A549 (cell line): ENCODE measurements at regions not wholly inside any gene's neighbourhood (a gene's known extent, or its start where the extent isn't known, plus 50 kb on each side); places are given as distances from the start of the nearest gene placed in this dataset.

Experiments
- ATAC-seq, 2 experiments: fragments of 200-7000 bp in 1 of 2; fragments of >200 bp in 1 of 2; cut with Nextera tagmentation in 1 of 2; cut with Tn5 transposase in 1 of 2; 3 replicates each; pipeline versions ENCODE4 v1.8.0 to v1.9.1; 2018 to 2020; ENCODE audit warnings: mild to moderate bottlenecking in 1 of 2, moderate library complexity in 1 of 2
- CTCF ChIA-PET: fragments of 300-600 bp; sonication (Branson Sonifier 250); formaldehyde crosslinking; extraction: SDS; loops from one replicate; lab custom pipeline; 2021; ENCODE audit warnings: antibody characterized with exemption, inconsistent platforms; lab: Yijun Ruan, JAX
- POLR2A ChIA-PET: fragments of 350-600 bp; formaldehyde crosslinking; extraction: SDS; loops from one replicate; lab custom pipeline; 2021; ENCODE audit warnings: antibody characterized with exemption, inconsistent platforms; lab: Yijun Ruan, JAX
- DNase-seq, 2 experiments: peaks; one replicate each; pipeline versions ENCODE4 v3.0.0 to v3.0.0-alpha.2; 2011 to 2016; ENCODE audit warnings: low read depth in 1 of 2, low spot score in 1 of 2
- FAIRE-seq: peaks from 2 replicates; lab custom pipeline; 2011; peaks lifted over from hg19 to GRCh38; lab: Jason Lieb, UNC
- H3K27ac ChIP-seq, 2 experiments: fragments of >200 bp; sonication (Bioruptor Twin); formaldehyde crosslinking; 3 replicates each; pipeline ENCODE4 v1.5.1; 2016 to 2017
- H3K4me1 ChIP-seq: fragments of >200 bp; sonication (Bioruptor Twin); formaldehyde crosslinking; 3 replicates; pipeline ENCODE4 v1.6.1; 2016
- H3K4me2 ChIP-seq: fragments of >200 bp; sonication (Bioruptor Twin); formaldehyde crosslinking; 3 replicates; pipeline ENCODE4 v1.6.1; 2016
- H3K4me3 ChIP-seq: fragments of >200 bp; sonication (Bioruptor Twin); formaldehyde crosslinking; 3 replicates; pipeline ENCODE4 v1.5.1; 2016
- H3K9me3 ChIP-seq: fragments of >200 bp; sonication (Bioruptor Twin); formaldehyde crosslinking; 3 replicates; pipeline ENCODE4 v1.6.1; 2016
- BHLHE40 ChIP-seq: IDR thresholded peaks from 2 replicates; pipeline ENCODE4 v1.6.1; 2012; ENCODE audit warnings: low read depth, low read length, inconsistent platforms
- CBX8 ChIP-seq: fragments of 200-600 bp; sonication (generic); IDR thresholded peaks from 2 replicates; pipeline ENCODE4 v1.6.1; 2016
- EHMT2 ChIP-seq: fragments of 200-600 bp; sonication (generic); IDR thresholded peaks from 2 replicates; pipeline ENCODE4 v1.6.1; 2016; ENCODE audit warnings: antibody characterized with exemption, low read depth, mild to moderate bottlenecking, moderate library complexity
- FOSL2 ChIP-seq, 2 experiments: fragments of 450-650 bp in 1 of 2; fragments of >200 bp in 1 of 2; sonication (Bioruptor Twin) in 1 of 2; formaldehyde crosslinking; IDR thresholded peaks; 2 replicates each; pipeline versions ENCODE4 v1.5.0 to v1.6.1; 2016 to 2020; ENCODE audit warnings: mild to moderate bottlenecking in 1 of 2, moderate library complexity in 1 of 2
- FOXS1 ChIP-seq: fragments of 250-450 bp; sonication (Bioruptor Pico); IDR thresholded peaks from 2 replicates; pipeline ENCODE4 v1.5.0; 2020; ENCODE audit warnings: mild to moderate bottlenecking, moderate library complexity
- GATA3 ChIP-seq: IDR thresholded peaks from 2 replicates; pipeline ENCODE4 v1.6.1; 2012; ENCODE audit warnings: borderline replicate concordance
- HEYL ChIP-seq: fragments of 250-450 bp; sonication (Bioruptor Pico); IDR thresholded peaks from 2 replicates; pipeline ENCODE4 v1.8.0; 2021; ENCODE audit warnings: mild to moderate bottlenecking, moderate library complexity
- KDM5A ChIP-seq: fragments of 200-600 bp; sonication (generic); IDR thresholded peaks from 2 replicates; pipeline ENCODE4 v1.6.1; 2016; ENCODE audit warnings: antibody characterized with exemption, mild to moderate bottlenecking
- MYC ChIP-seq: IDR thresholded peaks from 2 replicates; pipeline ENCODE4 v1.6.1; 2012; ENCODE audit warnings: mild to moderate bottlenecking, inconsistent platforms, low read length, improper control_type of control experiment, borderline replicate concordance
- POLR2A ChIP-seq: IDR thresholded peaks from 2 replicates; pipeline ENCODE4 v1.6.1; 2012; ENCODE audit warnings: mild to moderate bottlenecking, low read length
- TP53 ChIP-seq: fragments of 250-450 bp; sonication (Bioruptor Pico); IDR thresholded peaks from 2 replicates; pipeline ENCODE4 v1.5.0; 2021; ENCODE audit warnings: mild to moderate bottlenecking, moderate library complexity
- ZC3H11A ChIP-seq: fragments of 450-650 bp; IDR thresholded peaks from 2 replicates; pipeline ENCODE4 v1.6.1; 2014; ENCODE audit warnings: antibody characterized with exemption, mild to moderate bottlenecking
- ZFP36 ChIP-seq: fragments of 450-650 bp; IDR thresholded peaks from 2 replicates; pipeline ENCODE4 v1.6.1; 2014; ENCODE audit warnings: borderline replicate concordance; ENCODE audit not compliant: partially characterized antibody
- ZNF302 ChIP-seq: fragments of 250-450 bp; sonication (Bioruptor Pico); IDR thresholded peaks from 2 replicates; pipeline ENCODE4 v1.9.0; 2021; ENCODE audit warnings: inconsistent platforms, mild to moderate bottlenecking, moderate library complexity
- WGBS: methylation state at CpG from one replicate; pipeline ENCODE4 v1.1.6; 2017; ENCODE audit errors: missing lambda C conversion rate; 5-methylcytosine and 5-hydroxymethylcytosine counted together
- TF ChIP-seq, protein P1 (sequence below): fragments of >200 bp; sonication (Bioruptor Twin); formaldehyde crosslinking; IDR thresholded peaks from 3 replicates; pipeline ENCODE4 v1.6.1; 2016
- TF ChIP-seq, protein P2 (sequence below): fragments of >200 bp; sonication (Bioruptor Twin); formaldehyde crosslinking; IDR thresholded peaks from 3 replicates; pipeline ENCODE4 v1.5.1; 2016
- TF ChIP-seq, protein P3 (sequence below): fragments of 150-350 bp; IDR thresholded peaks from 2 replicates; pipeline ENCODE4 v1.6.1; 2014; ENCODE audit warnings: low read depth, mild to moderate bottlenecking, low read length
- TF ChIP-seq, protein P4 (sequence below): IDR thresholded peaks from 2 replicates; pipeline ENCODE4 v1.6.1; 2012

DNA sequence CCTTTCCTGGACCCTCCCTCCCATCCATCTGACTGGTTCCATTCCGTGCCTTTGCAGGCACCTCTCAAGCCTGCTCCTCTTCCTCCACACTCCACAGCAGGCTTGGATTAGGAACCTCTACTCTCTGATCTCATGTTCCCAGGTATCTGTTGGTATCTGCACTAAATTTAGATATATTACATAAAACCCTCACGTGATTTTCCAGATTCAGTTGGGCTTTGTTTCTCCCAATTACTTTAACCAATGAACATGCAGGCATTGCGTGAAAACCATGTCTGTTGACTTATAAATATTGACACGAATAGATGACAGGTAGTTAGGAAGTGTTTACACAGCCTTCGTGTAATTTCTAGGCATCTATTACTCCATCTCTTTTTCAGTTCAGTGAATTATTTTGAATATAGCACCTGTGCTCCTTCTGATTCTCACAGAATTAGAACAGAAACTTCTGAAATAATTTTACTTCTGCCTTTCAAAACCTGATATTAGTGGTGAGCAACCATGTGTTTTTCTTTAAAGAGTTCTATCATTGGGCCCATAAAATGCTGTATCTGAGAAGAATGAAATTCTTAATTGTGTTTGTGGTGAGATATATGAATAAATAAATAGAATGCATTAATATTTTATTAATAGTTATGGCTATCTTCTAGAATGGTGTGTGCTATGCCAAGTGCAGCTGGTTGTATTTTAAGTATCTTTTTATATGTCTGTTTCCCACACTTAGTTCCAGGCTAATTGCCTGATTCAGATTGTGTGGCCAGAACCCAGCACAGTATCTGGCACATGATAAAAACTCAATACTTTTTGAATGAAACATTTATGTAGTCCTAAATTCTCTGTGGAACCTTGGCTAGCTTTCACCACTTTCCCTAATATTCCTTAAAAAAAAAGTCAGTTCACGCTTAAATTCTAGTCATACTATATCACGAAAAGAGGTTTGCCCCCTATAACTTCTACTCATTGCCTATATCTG is 304.8 kb downstream of the QDPR start:
- ChIA-PET CTCF (no interaction called here), POLR2A (no interaction called here)
- H3K4me1 ChIP-seq, result no peaks in the 10 kb centered on the region
- FAIRE-seq (no peak), DNase-seq (no peak), ATAC-seq (no peak)
- H3K4me2 ChIP-seq, result no peak overlapping the region
- no peaks in the 10 kb centered on the region for H3K9me3 ChIP-seq
- H3K27ac ChIP-seq, result no peak overlapping the region
- 2% methylated on average over 7 of the region's 7 CpGs for WGBS
- TF ChIP-seq, protein P1, sequence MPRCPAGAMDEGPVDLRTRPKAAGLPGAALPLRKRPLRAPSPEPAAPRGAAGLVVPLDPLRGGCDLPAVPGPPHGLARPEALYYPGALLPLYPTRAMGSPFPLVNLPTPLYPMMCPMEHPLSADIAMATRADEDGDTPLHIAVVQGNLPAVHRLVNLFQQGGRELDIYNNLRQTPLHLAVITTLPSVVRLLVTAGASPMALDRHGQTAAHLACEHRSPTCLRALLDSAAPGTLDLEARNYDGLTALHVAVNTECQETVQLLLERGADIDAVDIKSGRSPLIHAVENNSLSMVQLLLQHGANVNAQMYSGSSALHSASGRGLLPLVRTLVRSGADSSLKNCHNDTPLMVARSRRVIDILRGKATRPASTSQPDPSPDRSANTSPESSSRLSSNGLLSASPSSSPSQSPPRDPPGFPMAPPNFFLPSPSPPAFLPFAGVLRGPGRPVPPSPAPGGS, result no peak
- TF ChIP-seq ZFP36 (no peak), FOXS1 (no peak), MYC (no peak)
- TF ChIP-seq, protein P2, sequence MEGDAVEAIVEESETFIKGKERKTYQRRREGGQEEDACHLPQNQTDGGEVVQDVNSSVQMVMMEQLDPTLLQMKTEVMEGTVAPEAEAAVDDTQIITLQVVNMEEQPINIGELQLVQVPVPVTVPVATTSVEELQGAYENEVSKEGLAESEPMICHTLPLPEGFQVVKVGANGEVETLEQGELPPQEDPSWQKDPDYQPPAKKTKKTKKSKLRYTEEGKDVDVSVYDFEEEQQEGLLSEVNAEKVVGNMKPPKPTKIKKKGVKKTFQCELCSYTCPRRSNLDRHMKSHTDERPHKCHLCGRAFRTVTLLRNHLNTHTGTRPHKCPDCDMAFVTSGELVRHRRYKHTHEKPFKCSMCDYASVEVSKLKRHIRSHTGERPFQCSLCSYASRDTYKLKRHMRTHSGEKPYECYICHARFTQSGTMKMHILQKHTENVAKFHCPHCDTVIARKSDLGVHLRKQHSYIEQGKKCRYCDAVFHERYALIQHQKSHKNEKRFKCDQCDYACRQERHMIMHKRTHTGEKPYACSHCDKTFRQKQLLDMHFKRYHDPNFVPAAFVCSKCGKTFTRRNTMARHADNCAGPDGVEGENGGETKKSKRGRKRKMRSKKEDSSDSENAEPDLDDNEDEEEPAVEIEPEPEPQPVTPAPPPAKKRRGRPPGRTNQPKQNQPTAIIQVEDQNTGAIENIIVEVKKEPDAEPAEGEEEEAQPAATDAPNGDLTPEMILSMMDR, result no peak
- no peak overlapping the region for H3K4me3 ChIP-seq

DNA sequence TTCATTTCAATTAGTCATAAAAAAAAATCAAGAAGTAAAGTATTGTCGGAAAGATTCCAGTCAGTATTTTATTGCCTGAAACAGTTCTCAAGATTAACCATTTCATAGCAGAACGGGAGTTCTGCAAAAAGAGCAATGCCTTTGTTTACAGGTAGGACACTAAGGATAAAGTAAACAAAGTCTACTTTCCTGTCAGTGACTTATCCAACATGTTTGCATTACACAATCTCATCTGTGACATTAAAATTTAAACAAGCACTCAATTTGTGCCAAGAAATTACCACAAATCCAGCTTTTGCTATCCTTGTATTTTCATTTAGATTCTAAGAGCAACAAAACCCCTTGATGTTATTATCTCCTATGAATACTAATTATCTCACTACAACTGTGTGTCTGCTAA is 306.5 kb upstream of the LDB2 start:
- WGBS, result 0% methylated on average over 2 of the region's 2 CpGs
- CTCF ChIA-PET, result no interaction called here
- ATAC-seq (no peak), DNase-seq (no peak), FAIRE-seq (no peak)
- H3K9me3 ChIP-seq, result no peaks in the 10 kb centered on the region
- no peaks in the 10 kb centered on the region for H3K4me1 ChIP-seq
- H3K4me2 ChIP-seq, result no peak overlapping the region
- TF ChIP-seq TP53 (CRISPR knock-in tag) (no peak), ZNF302 (CRISPR knock-in tag) (no peak), GATA3 (no peak), EHMT2 (no peak), CBX8 (no peak), POLR2A (no peak), FOSL2 (IDR thresholded peaks at IDR 0.05) (no peak), FOSL2 (CRISPR knock-in tag; IDR thresholded peaks at IDR 0.05) (no peak), ZC3H11A (no peak), HEYL (CRISPR knock-in tag) (no peak)
- TF ChIP-seq, protein P3, sequence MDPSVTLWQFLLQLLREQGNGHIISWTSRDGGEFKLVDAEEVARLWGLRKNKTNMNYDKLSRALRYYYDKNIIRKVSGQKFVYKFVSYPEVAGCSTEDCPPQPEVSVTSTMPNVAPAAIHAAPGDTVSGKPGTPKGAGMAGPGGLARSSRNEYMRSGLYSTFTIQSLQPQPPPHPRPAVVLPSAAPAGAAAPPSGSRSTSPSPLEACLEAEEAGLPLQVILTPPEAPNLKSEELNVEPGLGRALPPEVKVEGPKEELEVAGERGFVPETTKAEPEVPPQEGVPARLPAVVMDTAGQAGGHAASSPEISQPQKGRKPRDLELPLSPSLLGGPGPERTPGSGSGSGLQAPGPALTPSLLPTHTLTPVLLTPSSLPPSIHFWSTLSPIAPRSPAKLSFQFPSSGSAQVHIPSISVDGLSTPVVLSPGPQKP, result no peak
- TF ChIP-seq, protein P4, sequence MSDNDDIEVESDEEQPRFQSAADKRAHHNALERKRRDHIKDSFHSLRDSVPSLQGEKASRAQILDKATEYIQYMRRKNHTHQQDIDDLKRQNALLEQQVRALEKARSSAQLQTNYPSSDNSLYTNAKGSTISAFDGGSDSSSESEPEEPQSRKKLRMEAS, result no peak
- H3K4me3 ChIP-seq, result no peak overlapping the region
- POLR2A ChIA-PET, result no interaction called here
- H3K27ac ChIP-seq, result no peak overlapping the region

DNA sequence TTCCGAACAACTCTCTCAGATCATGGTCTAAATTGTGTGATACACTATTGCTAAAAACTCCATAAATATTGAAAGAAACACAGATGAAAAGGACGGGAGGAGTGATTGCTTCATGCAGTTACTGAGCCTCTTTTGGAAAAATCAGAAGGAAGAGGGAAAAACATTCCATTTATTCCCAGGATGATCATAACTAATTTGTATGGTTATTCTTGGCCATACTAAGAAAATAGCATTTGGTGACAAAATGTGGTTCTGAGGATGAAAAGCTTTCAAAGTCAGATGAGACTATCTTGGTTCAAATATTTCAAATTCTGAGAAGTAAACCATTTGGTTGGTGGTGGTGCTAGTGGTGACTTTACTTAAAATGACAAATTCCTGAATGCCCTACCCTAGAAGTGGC is 305.4 kb upstream of the LDB2 start:
- 0% methylated on average over 2 of the region's 2 CpGs for WGBS
- FAIRE-seq (no peak), DNase-seq (no peak), ATAC-seq (no peak)
- POLR2A ChIA-PET, result no interaction called here
- Histone ChIP-seq H3K27ac (no peak overlapping the region), H3K9me3 (no peaks in the 10 kb centered on the region), H3K4me3 (no peak overlapping the region), H3K4me2 (no peak overlapping the region), H3K4me1 (no peaks in the 10 kb centered on the region)
- TF ChIP-seq, protein P4, result no peak
- TF ChIP-seq BHLHE40 (no peak), KDM5A (no peak)
- TF ChIP-seq, protein P1, result no peak
- TF ChIP-seq, protein P2, result no peak
- CTCF ChIA-PET, result no interaction called here
